ENCODE measurements at regions not wholly inside any gene's neighbourhood (a gene's known extent, or its start where the extent isn't known, plus 50 kb on each side); places are given as distances from the start of the nearest gene placed in this dataset.

GRCh38 chr4:38327174-38327573 is 336.8 kb upstream of the KLF3 start:
- BruUV-seq (replicated peaks): no TSS peak
- intact Hi-C loops (cut with micrococcal nuclease; ENCODE audit: unreplicated experiment): no loop called here
- CTCF ChIA-PET (ENCODE audit: unreplicated experiment): no interaction called here
- no peak overlapping the region for H3K27ac ChIP-seq (ENCODE audit: low read depth, low read length, poor library complexity, severe bottlenecking)
- H3K9me3 ChIP-seq (ENCODE audit: low read length): no peaks in the 10 kb centered on the region
- no peaks in the 10 kb centered on the region for H3K9me2 ChIP-seq (ENCODE audit: insufficient read depth, low read length)
- no peaks in the 10 kb centered on the region for H3K36me3 ChIP-seq (ENCODE audit: insufficient read depth, low read length)
- H3K4me2 ChIP-seq (ENCODE audit: low read length): no peak overlapping the region
- H3K79me2 ChIP-seq (ENCODE audit: insufficient read depth, low read depth, low read length): no peaks in the 10 kb centered on the region
- DNase-seq (ENCODE audit: low spot score): no peak
- POLR2A ChIA-PET: no interaction called here
- no peak for TF ChIP-seq EZH2phosphoT487 (IDR thresholded peaks at IDR 0.05; ENCODE audit: borderline replicate concordance, low read depth, low read length)
- no peak for TF ChIP-seq CTCF (conservative IDR thresholded peaks at IDR 0.05; ENCODE audit: low read length)
- no peaks in the 10 kb centered on the region for H4K20me1 ChIP-seq (ENCODE audit: insufficient read depth, low read length)
- no peaks in the 10 kb centered on the region for H3K4me1 ChIP-seq (ENCODE audit: insufficient read depth, low read length, poor library complexity, severe bottlenecking)
- no peak overlapping the region for H2AFZ ChIP-seq (ENCODE audit: low read length)
- no peak overlapping the region for H3K4me3 ChIP-seq (ENCODE audit: low read depth, low read length, poor library complexity, severe bottlenecking)

GRCh38 chr4:38328989-38329729 is 334.8 kb upstream of the KLF3 start:
- intact Hi-C loops (cut with micrococcal nuclease; ENCODE audit: unreplicated experiment): no loop called here
- CTCF ChIA-PET (ENCODE audit: unreplicated experiment): no interaction called here

More at GRCh38 chr4:38328989-38329729, 334.8 kb upstream of the KLF3 start:
- Histone ChIP-seq H3K79me2 (ENCODE audit: insufficient read depth, low read depth, low read length) (no peaks in the 10 kb centered on the region), H3K4me2 (ENCODE audit: low read length) (no peak overlapping the region), H3K9me2 (ENCODE audit: insufficient read depth, low read length) (no peaks in the 10 kb centered on the region), H2AFZ (ENCODE audit: low read length) (no peak overlapping the region), H3K36me3 (ENCODE audit: insufficient read depth, low read length) (no peaks in the 10 kb centered on the region), H3K4me1 (ENCODE audit: insufficient read depth, low read length, poor library complexity, severe bottlenecking) (no peaks in the 10 kb centered on the region), H3K27ac (ENCODE audit: low read depth, low read length, poor library complexity, severe bottlenecking) (no peak overlapping the region), H3K4me3 (ENCODE audit: low read depth, low read length, poor library complexity, severe bottlenecking) (no peak overlapping the region), H4K20me1 (ENCODE audit: insufficient read depth, low read length) (no peaks in the 10 kb centered on the region), H3K9me3 (ENCODE audit: low read length) (no peaks in the 10 kb centered on the region)
- TF ChIP-seq CTCF (conservative IDR thresholded peaks at IDR 0.05; ENCODE audit: low read length): no peak
- no peak for TF ChIP-seq EZH2phosphoT487 (IDR thresholded peaks at IDR 0.05; ENCODE audit: borderline replicate concordance, low read depth, low read length)
- no peak for DNase-seq (ENCODE audit: low spot score)
- POLR2A ChIA-PET: no interaction called here
- BruUV-seq (replicated peaks): no TSS peak

Data from OCI-LY7 (cell line).